ENCODE measurements at regions not wholly inside any gene's neighbourhood (a gene's known extent, or its start where the extent isn't known, plus 50 kb on each side); places are given as distances from the start of the nearest gene placed in this dataset.

- Histone ChIP-seq H3K4me1 (ENCODE audit: control insufficient read depth, insufficient read depth, low read length, poor library complexity, severe bottlenecking) (no peaks in the 10 kb centered on the region), H3K27me3 (replicated peaks; ENCODE audit: control insufficient read depth, insufficient read depth, low read length, poor library complexity, severe bottlenecking) (no peaks in the 10 kb centered on the region), H3K4me3 (ENCODE audit: insufficient read depth, low read depth, low read length, poor library complexity, severe bottlenecking) (no peak overlapping the region), H3K27ac (ENCODE audit: insufficient read depth, low read length, poor library complexity, severe bottlenecking) (no peak overlapping the region), H3K36me3 (ENCODE audit: control insufficient read depth, insufficient read depth, low read length) (no peaks in the 10 kb centered on the region), H3K9me3 (ENCODE audit: control insufficient read depth, low read length) (no peaks in the 10 kb centered on the region)
- no peak for DNase-seq
Measured at GRCh38 chr3:17911986-17912760, 169.7 kb upstream of the TBC1D5 start.

GRCh38 chr3:17910922-17911321 is 168.5 kb upstream of the TBC1D5 start:
- H3K4me3 ChIP-seq (ENCODE audit: insufficient read depth, low read depth, low read length, poor library complexity, severe bottlenecking) = no peak overlapping the region
- H3K9me3 ChIP-seq (ENCODE audit: control insufficient read depth, low read length) = no peaks in the 10 kb centered on the region
- H3K27me3 ChIP-seq (replicated peaks; ENCODE audit: control insufficient read depth, insufficient read depth, low read length, poor library complexity, severe bottlenecking) = no peaks in the 10 kb centered on the region
- DNase-seq = no peak
- H3K27ac ChIP-seq (ENCODE audit: insufficient read depth, low read length, poor library complexity, severe bottlenecking) = no peak overlapping the region
- no peaks in the 10 kb centered on the region for H3K36me3 ChIP-seq (ENCODE audit: control insufficient read depth, insufficient read depth, low read length)
- H3K4me1 ChIP-seq (ENCODE audit: control insufficient read depth, insufficient read depth, low read length, poor library complexity, severe bottlenecking) = no peaks in the 10 kb centered on the region

GRCh38 chr3:17909714-17910113 is 167.3 kb upstream of the TBC1D5 start:
- H3K27me3 ChIP-seq (replicated peaks; ENCODE audit: control insufficient read depth, insufficient read depth, low read length, poor library complexity, severe bottlenecking) = no peaks in the 10 kb centered on the region
- H3K4me1 ChIP-seq (ENCODE audit: control insufficient read depth, insufficient read depth, low read length, poor library complexity, severe bottlenecking) = no peaks in the 10 kb centered on the region
- DNase-seq = no peak
- no peak overlapping the region for H3K27ac ChIP-seq (ENCODE audit: insufficient read depth, low read length, poor library complexity, severe bottlenecking)
- H3K36me3 ChIP-seq (ENCODE audit: control insufficient read depth, insufficient read depth, low read length) = no peaks in the 10 kb centered on the region
- H3K9me3 ChIP-seq (ENCODE audit: control insufficient read depth, low read length) = no peaks in the 10 kb centered on the region
- no peak overlapping the region for H3K4me3 ChIP-seq (ENCODE audit: insufficient read depth, low read depth, low read length, poor library complexity, severe bottlenecking)

- Histone ChIP-seq H3K4me3 (ENCODE audit: insufficient read depth, low read depth, low read length, poor library complexity, severe bottlenecking) (no peak overlapping the region), H3K9me3 (ENCODE audit: control insufficient read depth, low read length) (no peaks in the 10 kb centered on the region)
Measured at GRCh38 chr3:17908399-17909191, 166.2 kb upstream of the TBC1D5 start.

GRCh38 chr3:17905996-17906395 is 163.6 kb upstream of the TBC1D5 start:
- Histone ChIP-seq H3K4me3 (ENCODE audit: insufficient read depth, low read depth, low read length, poor library complexity, severe bottlenecking) (no peak overlapping the region), H3K4me1 (ENCODE audit: control insufficient read depth, insufficient read depth, low read length, poor library complexity, severe bottlenecking) (no peaks in the 10 kb centered on the region), H3K9me3 (ENCODE audit: control insufficient read depth, low read length) (no peaks in the 10 kb centered on the region), H3K36me3 (ENCODE audit: control insufficient read depth, insufficient read depth, low read length) (no peaks in the 10 kb centered on the region), H3K27ac (ENCODE audit: insufficient read depth, low read length, poor library complexity, severe bottlenecking) (no peak overlapping the region), H3K27me3 (replicated peaks; ENCODE audit: control insufficient read depth, insufficient read depth, low read length, poor library complexity, severe bottlenecking) (no peaks in the 10 kb centered on the region)
- DNase-seq = no peak

More at GRCh38 chr3:17908399-17909191, 166.2 kb upstream of the TBC1D5 start:
- Histone ChIP-seq H3K27me3 (replicated peaks; ENCODE audit: control insufficient read depth, insufficient read depth, low read length, poor library complexity, severe bottlenecking) (no peaks in the 10 kb centered on the region), H3K27ac (ENCODE audit: insufficient read depth, low read length, poor library complexity, severe bottlenecking) (no peak overlapping the region), H3K36me3 (ENCODE audit: control insufficient read depth, insufficient read depth, low read length) (no peaks in the 10 kb centered on the region), H3K4me1 (ENCODE audit: control insufficient read depth, insufficient read depth, low read length, poor library complexity, severe bottlenecking) (no peaks in the 10 kb centered on the region)
- DNase-seq = no peak

GRCh38 chr3:17901893-17902292 is 159.5 kb upstream of the TBC1D5 start:
- Histone ChIP-seq H3K4me1 (ENCODE audit: control insufficient read depth, insufficient read depth, low read length, poor library complexity, severe bottlenecking) (no peaks in the 10 kb centered on the region), H3K4me3 (ENCODE audit: insufficient read depth, low read depth, low read length, poor library complexity, severe bottlenecking) (no peak overlapping the region), H3K9me3 (ENCODE audit: control insufficient read depth, low read length) (no peaks in the 10 kb centered on the region), H3K27me3 (replicated peaks; ENCODE audit: control insufficient read depth, insufficient read depth, low read length, poor library complexity, severe bottlenecking) (no peaks in the 10 kb centered on the region), H3K36me3 (ENCODE audit: control insufficient read depth, insufficient read depth, low read length) (no peaks in the 10 kb centered on the region), H3K27ac (ENCODE audit: insufficient read depth, low read length, poor library complexity, severe bottlenecking) (no peak overlapping the region)
- DNase-seq = no peak

- Histone ChIP-seq H3K27me3 (replicated peaks; ENCODE audit: control insufficient read depth, insufficient read depth, low read length, poor library complexity, severe bottlenecking) (no peaks in the 10 kb centered on the region), H3K4me3 (ENCODE audit: insufficient read depth, low read depth, low read length, poor library complexity, severe bottlenecking) (no peak overlapping the region), H3K4me1 (ENCODE audit: control insufficient read depth, insufficient read depth, low read length, poor library complexity, severe bottlenecking) (no peaks in the 10 kb centered on the region), H3K27ac (ENCODE audit: insufficient read depth, low read length, poor library complexity, severe bottlenecking) (no peak overlapping the region), H3K36me3 (ENCODE audit: control insufficient read depth, insufficient read depth, low read length) (no peaks in the 10 kb centered on the region), H3K9me3 (ENCODE audit: control insufficient read depth, low read length) (no peaks in the 10 kb centered on the region)
- DNase-seq = no peak
Measured at GRCh38 chr3:17894434-17895060, 152.1 kb upstream of the TBC1D5 start.

- no peaks in the 10 kb centered on the region for H3K9me3 ChIP-seq (ENCODE audit: control insufficient read depth, low read length)
- no peak overlapping the region for H3K4me3 ChIP-seq (ENCODE audit: insufficient read depth, low read depth, low read length, poor library complexity, severe bottlenecking)
- H3K27ac ChIP-seq (ENCODE audit: insufficient read depth, low read length, poor library complexity, severe bottlenecking) = no peak overlapping the region
- H3K4me1 ChIP-seq (ENCODE audit: control insufficient read depth, insufficient read depth, low read length, poor library complexity, severe bottlenecking) = no peaks in the 10 kb centered on the region
- DNase-seq = no peak
- H3K36me3 ChIP-seq (ENCODE audit: control insufficient read depth, insufficient read depth, low read length) = no peaks in the 10 kb centered on the region
- no peaks in the 10 kb centered on the region for H3K27me3 ChIP-seq (replicated peaks; ENCODE audit: control insufficient read depth, insufficient read depth, low read length, poor library complexity, severe bottlenecking)
Measured at GRCh38 chr3:17891139-17891856, 148.9 kb upstream of the TBC1D5 start.

GRCh38 chr3:17885986-17886385 is 143.6 kb upstream of the TBC1D5 start:
- Histone ChIP-seq H3K4me1 (ENCODE audit: control insufficient read depth, insufficient read depth, low read length, poor library complexity, severe bottlenecking) (no peaks in the 10 kb centered on the region), H3K4me3 (ENCODE audit: insufficient read depth, low read depth, low read length, poor library complexity, severe bottlenecking) (no peak overlapping the region), H3K27ac (ENCODE audit: insufficient read depth, low read length, poor library complexity, severe bottlenecking) (no peak overlapping the region), H3K9me3 (ENCODE audit: control insufficient read depth, low read length) (no peaks in the 10 kb centered on the region), H3K36me3 (ENCODE audit: control insufficient read depth, insufficient read depth, low read length) (no peaks in the 10 kb centered on the region), H3K27me3 (replicated peaks; ENCODE audit: control insufficient read depth, insufficient read depth, low read length, poor library complexity, severe bottlenecking) (no peaks in the 10 kb centered on the region)
- no peak for DNase-seq
